Choroid plexus epithelial cell (primary cell): ENCODE measurements at regions not wholly inside any gene's neighbourhood (a gene's known extent, or its start where the extent isn't known, plus 50 kb on each side); places are given as distances from the start of the nearest gene placed in this dataset.
"Not testable (repeated sequence)": the region's sequence is repeated elsewhere in the genome, so short reads cannot be mapped to it uniquely, and the experiment has no call there.

Experiments used
- DNase-seq: peaks from one replicate; pipeline ENCODE4 v3.0.0-alpha.2; 2010; ENCODE audit warnings: low read depth
- H3K4me3 ChIP-seq: 2 replicates; pipeline ENCODE4 v1.5.1; 2011; ENCODE audit warnings: low read depth, mild to moderate bottlenecking, control low read depth, low read length, moderate library complexity
- TF ChIP-seq, protein P1 (sequence below): conservative IDR thresholded peaks from 2 replicates; pipeline ENCODE4 v1.5.1; 2011; ENCODE audit warnings: low read depth, mild to moderate bottlenecking, control low read depth, inconsistent platforms, low read length, moderate library complexity

GRCh38 chr5:87579678-87580077 lies 166.9 kb upstream of the CCNH start:
- DNase-seq = no peak
- TF ChIP-seq, protein P1, sequence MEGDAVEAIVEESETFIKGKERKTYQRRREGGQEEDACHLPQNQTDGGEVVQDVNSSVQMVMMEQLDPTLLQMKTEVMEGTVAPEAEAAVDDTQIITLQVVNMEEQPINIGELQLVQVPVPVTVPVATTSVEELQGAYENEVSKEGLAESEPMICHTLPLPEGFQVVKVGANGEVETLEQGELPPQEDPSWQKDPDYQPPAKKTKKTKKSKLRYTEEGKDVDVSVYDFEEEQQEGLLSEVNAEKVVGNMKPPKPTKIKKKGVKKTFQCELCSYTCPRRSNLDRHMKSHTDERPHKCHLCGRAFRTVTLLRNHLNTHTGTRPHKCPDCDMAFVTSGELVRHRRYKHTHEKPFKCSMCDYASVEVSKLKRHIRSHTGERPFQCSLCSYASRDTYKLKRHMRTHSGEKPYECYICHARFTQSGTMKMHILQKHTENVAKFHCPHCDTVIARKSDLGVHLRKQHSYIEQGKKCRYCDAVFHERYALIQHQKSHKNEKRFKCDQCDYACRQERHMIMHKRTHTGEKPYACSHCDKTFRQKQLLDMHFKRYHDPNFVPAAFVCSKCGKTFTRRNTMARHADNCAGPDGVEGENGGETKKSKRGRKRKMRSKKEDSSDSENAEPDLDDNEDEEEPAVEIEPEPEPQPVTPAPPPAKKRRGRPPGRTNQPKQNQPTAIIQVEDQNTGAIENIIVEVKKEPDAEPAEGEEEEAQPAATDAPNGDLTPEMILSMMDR = no peak
- no peak overlapping the region for H3K4me3 ChIP-seq

DNA sequence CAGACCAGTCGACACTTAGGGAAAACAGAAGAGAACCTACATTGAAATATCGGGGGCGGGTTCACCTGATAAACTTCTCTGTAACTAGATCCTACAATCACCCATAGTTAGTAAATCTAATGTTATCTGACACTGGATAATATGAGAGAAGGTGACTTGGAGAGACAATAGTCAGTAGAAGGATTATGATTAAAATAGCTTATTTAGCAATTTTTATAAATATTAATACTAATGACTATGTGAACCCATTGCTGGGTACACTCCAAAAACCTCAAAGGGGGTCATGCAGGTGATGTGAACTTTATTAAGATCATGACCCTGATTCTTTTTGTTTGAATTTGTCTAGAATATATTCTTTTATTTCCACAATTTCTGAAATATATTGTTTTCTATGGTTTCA lies 164.1 kb upstream of the CCNH start:
- TF ChIP-seq, protein P1 = no peak
- H3K4me3 ChIP-seq = no peak overlapping the region

GRCh38 chr5:87576306-87576705 lies 163.6 kb upstream of the CCNH start:
- DNase-seq, H3K4me3 ChIP-seq: not testable (repeated sequence)

More for the DNA sequence above, 164.1 kb upstream of the CCNH start:
- DNase-seq = no peak

DNA sequence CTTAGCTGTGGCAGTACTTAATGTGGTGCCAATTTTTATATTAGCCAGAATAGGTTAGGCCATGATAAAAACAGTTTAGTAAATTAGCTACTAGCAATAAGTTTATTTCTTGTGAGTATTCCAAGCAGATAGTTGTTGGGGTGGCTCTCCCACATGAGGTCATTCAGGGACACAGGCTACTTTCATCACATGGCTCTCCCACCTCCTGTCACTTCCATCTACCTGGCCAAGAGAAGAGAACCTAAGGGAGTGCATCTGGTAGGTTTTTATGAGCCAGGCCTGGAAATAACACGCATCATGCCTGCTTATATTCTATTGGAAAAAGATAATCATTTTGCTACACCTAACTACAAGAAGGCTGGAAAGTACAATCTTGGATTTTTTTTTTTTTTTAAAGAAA lies 161.4 kb upstream of the CCNH start:
- DNase-seq = no peak
- TF ChIP-seq, protein P1 = no peak
- H3K4me3 ChIP-seq = no peak overlapping the region

DNA sequence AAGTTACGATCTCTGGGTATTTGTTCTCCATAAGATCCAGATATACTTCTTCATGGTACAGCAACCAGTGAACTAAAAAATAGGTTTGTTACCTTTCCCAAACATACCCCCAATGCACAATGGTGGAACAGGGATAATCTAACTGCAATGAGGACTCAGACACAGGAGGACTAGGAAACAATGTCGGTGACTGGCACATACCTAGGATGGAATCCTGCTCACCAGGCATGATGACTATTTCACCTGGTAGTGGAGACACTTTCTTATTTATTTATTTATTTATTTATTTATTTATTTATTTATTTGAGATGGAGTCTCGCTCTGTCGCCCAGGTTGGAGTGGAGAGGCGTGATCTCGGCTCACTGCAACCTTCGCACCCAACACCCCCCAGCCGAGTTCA lies 159.9 kb upstream of the CCNH start:
- TF ChIP-seq, protein P1 = no peak
- no peak for DNase-seq
- H3K4me3 ChIP-seq = no peak overlapping the region

GRCh38 chr5:87572090-87572489 lies 159.4 kb upstream of the CCNH start:
- no peak for DNase-seq
- TF ChIP-seq, protein P1 = no peak

DNA sequence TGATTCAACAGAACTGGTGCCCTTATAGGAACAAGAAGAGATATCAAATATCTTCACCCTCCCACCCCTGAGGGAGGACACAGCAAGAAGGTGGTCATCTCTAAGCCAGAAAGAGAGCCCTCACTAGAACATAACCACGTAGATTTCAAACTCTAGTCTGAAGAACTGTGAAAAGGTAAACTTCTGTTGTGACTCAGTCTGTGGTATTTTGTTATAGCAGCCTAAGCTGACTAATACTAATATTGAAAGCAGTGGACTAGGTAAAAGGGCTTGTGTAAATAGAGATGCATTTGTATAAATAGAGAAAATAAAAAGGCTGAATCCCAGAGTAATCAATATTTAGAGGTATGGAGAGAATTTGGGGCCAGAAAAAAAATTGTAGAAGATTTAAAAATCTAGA lies 157.6 kb upstream of the CCNH start:
- TF ChIP-seq, protein P1 = no peak
- H3K4me3 ChIP-seq = no peak overlapping the region
- DNase-seq = no peak

More at GRCh38 chr5:87572090-87572489, 159.4 kb upstream of the CCNH start:
- no peak overlapping the region for H3K4me3 ChIP-seq

- H3K4me3 ChIP-seq = no peak overlapping the region
- DNase-seq = no peak
- TF ChIP-seq, protein P1 = no peak
Observed at GRCh38 chr5:87562068-87562467, 149.3 kb upstream of the CCNH start.
